ENCODE measurements at regions not wholly inside any gene's neighbourhood (a gene's known extent, or its start where the extent isn't known, plus 50 kb on each side); places are given as distances from the start of the nearest gene placed in this dataset.

- intact Hi-C loops (cut with micrococcal nuclease), result no loop called here
- 20% methylated on average over 2 of the region's 2 CpGs for WGBS (ENCODE audit: insufficient coverage, low coverage, missing lambda C conversion rate)
Observed at GRCh38 chrX:926991-927390, 285.5 kb downstream of the CRLF2 start.

More at GRCh38 chrX:926991-927390, 285.5 kb downstream of the CRLF2 start:
- Histone ChIP-seq H3K36me3 (ENCODE audit: control insufficient read depth, insufficient read depth, low read length) (no peaks in the 10 kb centered on the region), H3K27ac (ENCODE audit: extremely low read depth, low read depth, low read length) (no peak overlapping the region), H3K9ac (ENCODE audit: insufficient read depth in 1 of 2, low read depth in 2 of 2, low read length in 2 of 2) (no peak overlapping the region), H4K20me1 (replicated peaks; ENCODE audit: control insufficient read depth, insufficient read depth, low read length) (no peaks in the 10 kb centered on the region), H3K9me3 (replicated peaks; ENCODE audit: control insufficient read depth, insufficient read depth, low read depth, low read length) (no peaks in the 10 kb centered on the region; the same call in 1 of the 2 replicates), H2AFZ (ENCODE audit: low read depth, low read length) (no peak overlapping the region), H3K4me2 (ENCODE audit: insufficient read depth, low read length) (no peak overlapping the region), H3K4me1 (replicated peaks in 1 of 2; ENCODE audit: control insufficient read depth in 2 of 2, insufficient read depth in 2 of 2, low read length in 2 of 2) (no peaks in the 10 kb centered on the region), H3K79me2 (ENCODE audit: control insufficient read depth, insufficient read depth, low read length) (no peaks in the 10 kb centered on the region), H3K9me1 (ENCODE audit: control insufficient read depth, insufficient read depth, low read length) (no peaks in the 10 kb centered on the region), H3K4me3 (no peak overlapping the region), H3K27me3 (ENCODE audit: control insufficient read depth in 2 of 2, insufficient read depth in 2 of 2, low read length in 2 of 2) (no peaks in the 10 kb centered on the region)
- CTCF ChIA-PET (ENCODE audit: low intra/inter-chr PET ratio), result no interaction called here
- POLR2A ChIA-PET, result no interaction called here
- in situ Hi-C loops (cut with MboI), result no loop called here
- ATAC-seq (no peak), DNase-seq (ENCODE audit: extremely low read depth in 1 of 4, low spot score in 3 of 4) (no peak), FAIRE-seq (no peak)
- no peak for TF ChIP-seq KDM2B (CRISPR knock-in tag; IDR thresholded peaks at IDR 0.05)
- no peak for TF ChIP-seq BRD9 (IDR thresholded peaks at IDR 0.05; ENCODE audit: low read depth, partially characterized antibody)
- TF ChIP-seq MLX (CRISPR knock-in tag; conservative IDR thresholded peaks at IDR 0.05), result no peak
- TF ChIP-seq ARNT (IDR thresholded peaks at IDR 0.05), result no peak
- no peak for TF ChIP-seq HLTF (IDR thresholded peaks at IDR 0.05)
- no peak for TF ChIP-seq HDAC2 (IDR thresholded peaks at IDR 0.05)
- TF ChIP-seq NFE2L1 (tag; IDR thresholded peaks at IDR 0.05; ENCODE audit: borderline replicate concordance, low read depth), result no peak
- TF ChIP-seq ZNF253 (CRISPR knock-in tag; conservative IDR thresholded peaks at IDR 0.05), result no peak
- TF ChIP-seq ZNF384 (IDR thresholded peaks at IDR 0.05; ENCODE audit: low read depth, low read length), result no peak
- TF ChIP-seq PRDM10 (IDR thresholded peaks at IDR 0.05; ENCODE audit: partially characterized antibody), result no peak
- TF ChIP-seq ZNF121 (CRISPR knock-in tag; conservative IDR thresholded peaks at IDR 0.05), result no peak
- TF ChIP-seq CBX1 (IDR thresholded peaks at IDR 0.05; ENCODE audit: low read depth), result no peak
- TF ChIP-seq TBP (optimal IDR thresholded peaks at IDR 0.05; ENCODE audit: low read depth, low read length), result no peak
- TF ChIP-seq CBX2 (IDR thresholded peaks at IDR 0.05; ENCODE audit: insufficient read depth, low read length, poor library complexity, severe bottlenecking), result no peak
- TF ChIP-seq LCOR (CRISPR knock-in tag; IDR thresholded peaks at IDR 0.05), result no peak
- TF ChIP-seq RBM25 (IDR thresholded peaks at IDR 0.05; ENCODE audit: low read depth, low read length, severe bottlenecking), result no peak
- BruUV-seq (replicated peaks), result no TSS peak
